HFFc6 (cell line): ENCODE measurements at regions not wholly inside any gene's neighbourhood (a gene's known extent, or its start where the extent isn't known, plus 50 kb on each side); places are given as distances from the start of the nearest gene placed in this dataset.

Experiments used
- DNase-seq: peaks from one replicate; pipeline ENCODE4 v3.0.0-alpha.2; 2018
- H3K27ac Mint-ChIP-seq: 2 replicates; pipeline ENCODE4 v1.8.0; 2020; ENCODE audit warnings: mild to moderate bottlenecking, mixed read lengths
- H3K27me3 Mint-ChIP-seq: 2 replicates; pipeline ENCODE4 v1.8.0; 2021; ENCODE audit warnings: mild to moderate bottlenecking, moderate library complexity, mixed read lengths; ENCODE audit not compliant: insufficient read depth
- H3K36me3 Mint-ChIP-seq: 2 replicates; pipeline ENCODE4 v1.8.0; 2021; ENCODE audit warnings: low read depth, mixed read lengths
- H3K4me1 Mint-ChIP-seq: 2 replicates; pipeline ENCODE4 v1.8.0; 2020; ENCODE audit warnings: low read depth, mixed read lengths
- H3K4me3 Mint-ChIP-seq: 2 replicates; pipeline ENCODE4 v1.8.0; 2020; ENCODE audit warnings: mild to moderate bottlenecking, moderate library complexity, mixed read lengths
- H3K9me3 Mint-ChIP-seq: 2 replicates; pipeline ENCODE4 v1.8.0; 2020; ENCODE audit warnings: mild to moderate bottlenecking, mixed read lengths
- TF ChIP-seq, protein P1 (sequence below): fragments of 200-600 bp; sonication (generic); IDR thresholded peaks from 2 replicates; pipeline ENCODE4 v1.5.0; 2021; ENCODE audit warnings: antibody characterized with exemption, mild to moderate bottlenecking

DNA sequence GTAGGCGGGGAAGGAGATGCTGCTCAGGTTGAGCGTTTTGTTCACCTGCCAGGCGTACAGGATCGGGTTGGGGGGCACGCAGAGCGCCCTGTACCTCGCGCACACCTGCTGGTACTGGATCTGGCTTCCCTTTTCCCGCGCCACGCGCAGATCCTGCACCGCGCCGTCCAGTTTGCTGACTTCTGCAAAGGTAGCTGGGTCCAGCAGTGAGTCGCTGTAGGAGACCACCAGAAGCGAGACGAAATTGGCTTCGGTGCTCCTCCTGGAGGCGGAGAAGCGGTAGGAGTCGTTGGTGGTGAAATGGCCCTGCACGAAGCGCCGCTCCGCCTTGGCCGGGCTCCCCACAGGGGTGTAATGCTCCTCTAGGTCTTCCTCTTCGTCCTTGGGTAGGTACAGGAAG lies 90.7 kb upstream of the RAB18 start:
- no peaks in the 10 kb centered on the region for H3K36me3 Mint-ChIP-seq
- H3K4me3 Mint-ChIP-seq, result no peak overlapping the region
- DNase-seq, result no peak
- TF ChIP-seq, protein P1, sequence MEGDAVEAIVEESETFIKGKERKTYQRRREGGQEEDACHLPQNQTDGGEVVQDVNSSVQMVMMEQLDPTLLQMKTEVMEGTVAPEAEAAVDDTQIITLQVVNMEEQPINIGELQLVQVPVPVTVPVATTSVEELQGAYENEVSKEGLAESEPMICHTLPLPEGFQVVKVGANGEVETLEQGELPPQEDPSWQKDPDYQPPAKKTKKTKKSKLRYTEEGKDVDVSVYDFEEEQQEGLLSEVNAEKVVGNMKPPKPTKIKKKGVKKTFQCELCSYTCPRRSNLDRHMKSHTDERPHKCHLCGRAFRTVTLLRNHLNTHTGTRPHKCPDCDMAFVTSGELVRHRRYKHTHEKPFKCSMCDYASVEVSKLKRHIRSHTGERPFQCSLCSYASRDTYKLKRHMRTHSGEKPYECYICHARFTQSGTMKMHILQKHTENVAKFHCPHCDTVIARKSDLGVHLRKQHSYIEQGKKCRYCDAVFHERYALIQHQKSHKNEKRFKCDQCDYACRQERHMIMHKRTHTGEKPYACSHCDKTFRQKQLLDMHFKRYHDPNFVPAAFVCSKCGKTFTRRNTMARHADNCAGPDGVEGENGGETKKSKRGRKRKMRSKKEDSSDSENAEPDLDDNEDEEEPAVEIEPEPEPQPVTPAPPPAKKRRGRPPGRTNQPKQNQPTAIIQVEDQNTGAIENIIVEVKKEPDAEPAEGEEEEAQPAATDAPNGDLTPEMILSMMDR, result no peak
- no peak overlapping the region for H3K27ac Mint-ChIP-seq
- no peaks in the 10 kb centered on the region; the same call in 1 of the 2 replicates for H3K9me3 Mint-ChIP-seq
- H3K4me1 Mint-ChIP-seq, result no peaks in the 10 kb centered on the region
- peaks cover 10% of the 10 kb centered on the region for H3K27me3 Mint-ChIP-seq

DNA sequence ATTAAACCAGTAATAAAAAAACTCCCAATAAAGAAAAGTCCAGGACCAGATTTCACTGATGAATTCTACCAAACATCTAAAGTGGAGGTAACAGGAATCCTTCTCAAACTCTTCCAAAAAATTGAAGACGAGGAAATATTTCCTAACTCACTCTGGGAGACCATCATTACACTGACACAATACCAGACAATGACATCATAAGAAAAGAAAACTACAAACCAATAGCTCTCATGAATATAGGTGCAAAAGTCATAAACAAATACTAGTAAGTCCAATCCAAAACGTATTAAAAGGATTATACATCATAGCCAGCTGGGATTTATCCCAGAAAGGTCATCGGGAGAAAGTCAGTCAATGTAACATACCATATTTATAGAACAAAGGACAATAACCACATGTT lies 94.0 kb upstream of the RAB18 start:
- no peaks in the 10 kb centered on the region for H3K9me3 Mint-ChIP-seq

DNA sequence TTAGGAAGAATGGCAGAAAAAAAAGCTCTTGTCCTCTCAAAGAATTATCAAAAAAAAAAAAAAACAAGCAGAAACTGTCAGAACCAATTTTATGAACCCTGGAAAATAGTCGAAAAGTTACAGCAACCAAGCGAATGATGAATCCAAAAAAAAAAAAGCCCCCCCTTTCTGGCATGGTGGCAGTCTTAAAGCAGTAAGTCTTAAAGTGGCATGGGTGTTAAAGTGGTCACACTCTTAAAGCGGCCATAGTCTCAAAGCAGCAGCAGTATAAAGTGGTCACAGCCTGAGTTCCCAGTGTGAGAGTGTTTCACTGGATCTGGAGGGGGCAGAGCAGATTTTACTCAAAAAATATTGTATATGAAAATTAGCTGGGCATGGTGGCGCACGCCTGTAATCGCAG lies 96.8 kb upstream of the RAB18 start:
- DNase-seq, result no peak
- Mint-ChIP-seq H3K27me3 (peaks cover 20% of the 10 kb centered on the region), H3K36me3 (no peaks in the 10 kb centered on the region), H3K4me3 (no peak overlapping the region), H3K27ac (no peak overlapping the region), H3K9me3 (no peaks in the 10 kb centered on the region), H3K4me1 (no peaks in the 10 kb centered on the region)
- TF ChIP-seq, protein P1, result no peak

More for the DNA sequence above, 94.0 kb upstream of the RAB18 start:
- TF ChIP-seq, protein P1, result no peak
- peaks cover 16% of the 10 kb centered on the region for H3K27me3 Mint-ChIP-seq
- no peak overlapping the region for H3K4me3 Mint-ChIP-seq
- no peaks in the 10 kb centered on the region for H3K36me3 Mint-ChIP-seq
- no peak for DNase-seq
- no peak overlapping the region for H3K27ac Mint-ChIP-seq
- H3K4me1 Mint-ChIP-seq, result no peaks in the 10 kb centered on the region

DNA sequence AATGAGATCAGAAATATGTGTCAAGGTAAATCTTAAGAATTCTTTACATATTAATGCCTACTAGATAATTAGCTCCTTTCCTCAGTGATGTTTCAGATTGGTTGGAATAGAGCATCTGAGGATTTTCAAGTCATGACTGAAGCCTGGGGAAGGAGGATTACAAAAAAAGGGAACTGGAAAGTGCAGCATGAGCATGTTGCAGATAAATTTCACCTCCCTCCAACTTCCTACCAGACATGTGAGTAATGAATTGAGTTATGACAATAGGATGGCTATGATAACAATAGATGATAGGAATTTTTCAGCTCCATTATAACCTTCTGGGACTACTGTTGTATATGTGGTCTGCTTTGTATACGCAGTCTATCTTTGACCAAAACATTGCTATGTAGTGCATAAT lies 104.2 kb upstream of the RAB18 start:
- Mint-ChIP-seq H3K27ac (no peak overlapping the region), H3K4me1 (no peaks in the 10 kb centered on the region), H3K27me3 (peaks cover 10% of the 10 kb centered on the region; the same call in 1 of the 2 replicates), H3K9me3 (no peaks in the 10 kb centered on the region), H3K4me3 (no peak overlapping the region), H3K36me3 (no peaks in the 10 kb centered on the region)
- TF ChIP-seq, protein P1, result no peak
- no peak for DNase-seq

DNA sequence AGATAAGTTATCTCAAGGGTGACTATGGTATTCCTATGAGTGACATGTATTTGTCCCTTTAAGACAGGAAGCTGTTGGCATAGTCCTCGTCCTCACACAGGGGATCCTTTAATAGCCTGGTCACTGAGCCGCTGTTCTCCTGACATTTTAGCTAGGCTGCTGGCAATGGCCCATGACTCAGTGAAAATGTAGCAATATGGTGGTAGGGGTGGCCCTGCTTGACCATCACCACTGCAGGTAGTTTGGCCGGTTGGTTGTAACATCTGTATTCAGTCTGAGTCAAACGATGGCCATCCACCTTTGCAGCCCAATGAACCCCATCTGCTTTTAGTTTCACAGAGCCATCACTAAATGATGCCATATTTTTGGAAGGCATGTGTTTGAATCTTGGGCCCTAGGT lies 110.1 kb upstream of the RAB18 start:
- no peak for DNase-seq
- Mint-ChIP-seq H3K9me3 (peaks cover 10% of the 10 kb centered on the region), H3K36me3 (no peaks in the 10 kb centered on the region), H3K27me3 (peaks cover 8% of the 10 kb centered on the region; the same call in 1 of the 2 replicates), H3K4me3 (no peak overlapping the region), H3K27ac (no peak overlapping the region), H3K4me1 (peaks cover 7% of the 10 kb centered on the region; the same call in 1 of the 2 replicates)
- TF ChIP-seq, protein P1, result no peak

DNA sequence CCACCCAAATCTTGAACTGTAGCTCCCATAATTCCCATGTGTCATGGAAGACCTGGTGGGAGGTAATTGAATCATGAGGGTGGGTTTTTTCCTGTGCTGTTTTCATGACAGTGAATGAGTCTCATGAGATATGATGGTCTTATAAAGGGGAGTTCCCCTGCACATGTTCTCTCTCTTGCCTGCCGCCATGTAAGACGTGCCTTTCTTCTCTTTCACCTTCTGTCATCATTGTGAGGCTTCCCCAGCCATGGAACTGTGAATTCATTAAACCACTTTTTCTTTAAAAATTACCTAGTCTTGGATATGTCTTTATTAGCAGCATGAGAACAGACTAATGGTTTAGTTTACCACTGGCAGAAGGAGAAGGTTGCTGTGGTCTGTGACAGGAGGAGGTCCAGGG lies 111.5 kb upstream of the RAB18 start:
- Mint-ChIP-seq H3K9me3 (peaks cover 10% of the 10 kb centered on the region), H3K27ac (no peak overlapping the region), H3K4me1 (peaks cover 7% of the 10 kb centered on the region; the same call in 1 of the 2 replicates), H3K36me3 (no peaks in the 10 kb centered on the region), H3K4me3 (no peak overlapping the region), H3K27me3 (peaks cover 7% of the 10 kb centered on the region; the same call in 1 of the 2 replicates)
- TF ChIP-seq, protein P1, result no peak
- no peak for DNase-seq
